ENCODE measurements at regions not wholly inside any gene's neighbourhood (a gene's known extent, or its start where the extent isn't known, plus 50 kb on each side); places are given as distances from the start of the nearest gene placed in this dataset.

GRCh38 chr12:24557738-24558137 is 391.2 kb downstream of the BCAT1 start:
- DNase-seq (ENCODE audit: low spot score), result no peak

- DNase-seq (ENCODE audit: low spot score), result no peak
Observed at GRCh38 chr12:24555730-24556129, 393.2 kb downstream of the BCAT1 start.

- DNase-seq (ENCODE audit: low spot score), result no peak
Observed at GRCh38 chr12:24554612-24555295, 394.1 kb downstream of the BCAT1 start.

GRCh38 chr12:24553259-24553658 is 395.6 kb downstream of the BCAT1 start:
- DNase-seq (ENCODE audit: low spot score), result no peak

GRCh38 chr12:24551163-24551786 is 397.6 kb downstream of the BCAT1 start:
- no peak for DNase-seq (ENCODE audit: low spot score)

- DNase-seq (ENCODE audit: low spot score), result no peak
Observed at GRCh38 chr12:24550609-24551008, 398.3 kb downstream of the BCAT1 start.

- no peak for DNase-seq (ENCODE audit: low spot score)
Observed at GRCh38 chr12:24546661-24547060, 402.2 kb downstream of the BCAT1 start.

- no peak for DNase-seq (ENCODE audit: low spot score)
Observed at GRCh38 chr12:24546084-24546483, 402.8 kb downstream of the BCAT1 start.

GRCh38 chr12:24544368-24544767 is 404.5 kb downstream of the BCAT1 start:
- no peak for DNase-seq (ENCODE audit: low spot score)

GRCh38 chr12:24541193-24541871 is 407.6 kb downstream of the BCAT1 start:
- DNase-seq (ENCODE audit: low spot score), result no peak

GRCh38 chr12:24539646-24540045 is 409.3 kb downstream of the BCAT1 start:
- no peak for DNase-seq (ENCODE audit: low spot score)

GRCh38 chr12:24537083-24537860 is 411.6 kb downstream of the BCAT1 start:
- DNase-seq (ENCODE audit: low spot score), result no peak

- no peak for DNase-seq (ENCODE audit: low spot score)
Observed at GRCh38 chr12:24535334-24536069, 413.4 kb downstream of the BCAT1 start.

GRCh38 chr12:24534622-24535021 is 414.3 kb downstream of the BCAT1 start:
- no peak for DNase-seq (ENCODE audit: low spot score)

- no peak for DNase-seq (ENCODE audit: low spot score)
Observed at GRCh38 chr12:24533716-24534352, 415.1 kb downstream of the BCAT1 start.

- DNase-seq (ENCODE audit: low spot score), result no peak
Observed at GRCh38 chr12:24530689-24531088, 418.2 kb downstream of the BCAT1 start.

- DNase-seq (ENCODE audit: low spot score), result no peak
Observed at GRCh38 chr12:24527102-24527501, 421.8 kb downstream of the BCAT1 start.

GRCh38 chr12:24522736-24523135 is 426.2 kb downstream of the BCAT1 start:
- no peak for DNase-seq (ENCODE audit: low spot score)

- no peak for DNase-seq (ENCODE audit: low spot score)
Observed at GRCh38 chr12:24519759-24520158, 429.1 kb downstream of the BCAT1 start.

GRCh38 chr12:24517000-24517399 is 431.9 kb downstream of the BCAT1 start:
- DNase-seq (ENCODE audit: low spot score), result no peak

- no peak for DNase-seq (ENCODE audit: low spot score)
Observed at GRCh38 chr12:24510581-24511125, 438.2 kb downstream of the BCAT1 start.

Data from AG08395 (cell line).